A549 (cell line): ENCODE measurements at regions not wholly inside any gene's neighbourhood (a gene's known extent, or its start where the extent isn't known, plus 50 kb on each side); places are given as distances from the start of the nearest gene placed in this dataset.

Experiments used
- ATAC-seq, 2 experiments: fragments of 200-7000 bp in 1 of 2; fragments of >200 bp in 1 of 2; cut with Nextera tagmentation in 1 of 2; cut with Tn5 transposase in 1 of 2; 3 replicates each; pipeline versions ENCODE4 v1.8.0 to v1.9.1; 2018 to 2020; ENCODE audit warnings: mild to moderate bottlenecking in 1 of 2, moderate library complexity in 1 of 2
- CTCF ChIA-PET: fragments of 300-600 bp; sonication (Branson Sonifier 250); formaldehyde crosslinking; extraction: SDS; loops from one replicate; lab custom pipeline; 2021; ENCODE audit warnings: antibody characterized with exemption, inconsistent platforms; lab: Yijun Ruan, JAX
- POLR2A ChIA-PET: fragments of 350-600 bp; formaldehyde crosslinking; extraction: SDS; loops from one replicate; lab custom pipeline; 2021; ENCODE audit warnings: antibody characterized with exemption, inconsistent platforms; lab: Yijun Ruan, JAX
- DNase-seq, 2 experiments: peaks; one replicate each; pipeline versions ENCODE4 v3.0.0 to v3.0.0-alpha.2; 2011 to 2016; ENCODE audit warnings: low read depth in 1 of 2, low spot score in 1 of 2
- FAIRE-seq: peaks from 2 replicates; lab custom pipeline; 2011; peaks lifted over from hg19 to GRCh38; lab: Jason Lieb, UNC
- H3K27ac ChIP-seq, 2 experiments: fragments of >200 bp; sonication (Bioruptor Twin); formaldehyde crosslinking; 3 replicates each; pipeline ENCODE4 v1.5.1; 2016 to 2017
- H3K4me1 ChIP-seq: fragments of >200 bp; sonication (Bioruptor Twin); formaldehyde crosslinking; 3 replicates; pipeline ENCODE4 v1.6.1; 2016
- H3K4me2 ChIP-seq: fragments of >200 bp; sonication (Bioruptor Twin); formaldehyde crosslinking; 3 replicates; pipeline ENCODE4 v1.6.1; 2016
- H3K4me3 ChIP-seq: fragments of >200 bp; sonication (Bioruptor Twin); formaldehyde crosslinking; 3 replicates; pipeline ENCODE4 v1.5.1; 2016
- H3K9me3 ChIP-seq: fragments of >200 bp; sonication (Bioruptor Twin); formaldehyde crosslinking; 3 replicates; pipeline ENCODE4 v1.6.1; 2016
- EHF ChIP-seq: fragments of 250-450 bp; sonication (Bioruptor Pico); IDR thresholded peaks from 2 replicates; pipeline ENCODE4 v1.5.0; 2020; ENCODE audit warnings: mild to moderate bottlenecking
- EHMT2 ChIP-seq: fragments of 200-600 bp; sonication (generic); IDR thresholded peaks from 2 replicates; pipeline ENCODE4 v1.6.1; 2016; ENCODE audit warnings: antibody characterized with exemption, low read depth, mild to moderate bottlenecking, moderate library complexity
- ESRRA ChIP-seq: fragments of 150-350 bp; IDR thresholded peaks from 2 replicates; pipeline ENCODE4 v1.6.1; 2014; ENCODE audit warnings: mild to moderate bottlenecking, low read length, borderline replicate concordance
- HEYL ChIP-seq: fragments of 250-450 bp; sonication (Bioruptor Pico); IDR thresholded peaks from 2 replicates; pipeline ENCODE4 v1.8.0; 2021; ENCODE audit warnings: mild to moderate bottlenecking, moderate library complexity
- JUNB ChIP-seq: fragments of >200 bp; sonication (Bioruptor Twin); formaldehyde crosslinking; IDR thresholded peaks from 2 replicates; pipeline ENCODE4 v1.6.1; 2016
- MAZ ChIP-seq: fragments of 150-350 bp; IDR thresholded peaks from 2 replicates; pipeline ENCODE4 v1.6.1; 2014; ENCODE audit warnings: antibody characterized with exemption, low read depth, low read length, borderline replicate concordance
- NFE2L2 ChIP-seq: fragments of 150-350 bp; conservative IDR thresholded peaks from 2 replicates; pipeline ENCODE4 v1.6.1; 2014; ENCODE audit warnings: low read length
- NR3C1 ChIP-seq: fragments of >200 bp; sonication (Bioruptor Twin); formaldehyde crosslinking; IDR thresholded peaks from 3 replicates; pipeline ENCODE4 v1.6.1; 2017
- PHF8 ChIP-seq: fragments of 200-600 bp; sonication (generic); IDR thresholded peaks from 2 replicates; pipeline ENCODE4 v1.6.1; 2016; ENCODE audit warnings: low read depth, mild to moderate bottlenecking, antibody characterized with exemption, moderate library complexity, borderline replicate concordance
- POLR2AphosphoS2 ChIP-seq: conservative IDR thresholded peaks from 2 replicates; pipeline ENCODE4 v1.6.1; 2012; ENCODE audit warnings: low read length, improper control_type of control experiment, inconsistent platforms
- RAD21 ChIP-seq, 2 experiments: fragments of >200 bp in 1 of 2; sonication (Bioruptor Twin) in 1 of 2; formaldehyde crosslinking in 1 of 2; IDR thresholded peaks in 1 of 2; conservative IDR thresholded peaks in 1 of 2; 2 replicates in 1 of 2; 3 replicates in 1 of 2; pipeline ENCODE4 v1.6.1; 2012 to 2018; ENCODE audit warnings: inconsistent platforms in 1 of 2
- REST ChIP-seq: fragments of 200-600 bp; sonication (generic); IDR thresholded peaks from 2 replicates; pipeline ENCODE4 v1.6.1; 2016; ENCODE audit warnings: antibody characterized with exemption, mild to moderate bottlenecking, moderate library complexity
- TP53 ChIP-seq: fragments of 250-450 bp; sonication (Bioruptor Pico); IDR thresholded peaks from 2 replicates; pipeline ENCODE4 v1.5.0; 2021; ENCODE audit warnings: mild to moderate bottlenecking, moderate library complexity
- ZC3H11A ChIP-seq: fragments of 450-650 bp; IDR thresholded peaks from 2 replicates; pipeline ENCODE4 v1.6.1; 2014; ENCODE audit warnings: antibody characterized with exemption, mild to moderate bottlenecking
- WGBS: methylation state at CpG from one replicate; pipeline ENCODE4 v1.1.6; 2017; ENCODE audit errors: missing lambda C conversion rate; 5-methylcytosine and 5-hydroxymethylcytosine counted together
- TF ChIP-seq, protein P1 (sequence below): fragments of 450-650 bp; IDR thresholded peaks from 2 replicates; pipeline ENCODE4 v1.6.1; 2014; ENCODE audit warnings: antibody characterized with exemption

- Histone ChIP-seq H3K4me2 (no peak overlapping the region), H3K4me1 (no peaks in the 10 kb centered on the region), H3K9me3 (peaks cover 4% of the 10 kb centered on the region; the same call in 1 of the 3 replicates), H3K4me3 (no peak overlapping the region), H3K27ac (no peak overlapping the region)
- TF ChIP-seq NR3C1: no peak
- TF ChIP-seq PHF8: no peak
- no peak for TF ChIP-seq NFE2L2
- no peak for TF ChIP-seq EHMT2
- TF ChIP-seq RAD21 (conservative IDR thresholded peaks at IDR 0.05 in 1 of 2, IDR thresholded peaks at IDR 0.05 in 1 of 2): no peak
- TF ChIP-seq MAZ: no peak
- TF ChIP-seq POLR2AphosphoS2: no peak
- TF ChIP-seq EHF (CRISPR knock-in tag): no peak
- TF ChIP-seq REST: no peak
- no peak for ATAC-seq
- FAIRE-seq: no peak
- CTCF ChIA-PET: interaction anchor here (1.2 to 1.6 kb wide), 2 partner anchors 122 to 182 kb away, joined by 3 to 4 read pairs; no protein-coding TSS in a partner anchor
- POLR2A ChIA-PET: no interaction called here
- 6% methylated on average over 6 of the region's 6 CpGs for WGBS
- DNase-seq: no peak
Measured at GRCh38 chr10:2861632-2862210, 205.6 kb upstream of the PFKP start.

DNA sequence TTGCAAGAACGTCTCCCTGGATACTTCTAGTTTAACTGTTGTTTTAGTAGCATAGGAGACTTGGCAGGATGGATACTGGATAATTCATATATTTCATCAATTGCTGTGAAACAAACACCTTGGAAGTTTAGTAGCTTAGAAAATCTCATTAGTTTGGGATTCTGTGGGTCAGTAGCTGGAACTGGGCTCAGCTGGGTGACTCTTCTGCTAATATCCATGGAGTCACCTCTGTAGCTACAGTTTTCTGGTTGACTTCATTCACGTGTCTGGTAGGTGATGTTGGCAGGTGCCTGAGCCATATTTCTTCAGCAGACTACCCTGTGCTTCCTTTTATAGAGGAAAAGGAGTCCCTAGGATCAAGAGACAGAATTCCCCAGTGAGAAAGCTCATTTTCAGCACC is 208.9 kb upstream of the PFKP start:
- no peak overlapping the region for H3K4me2 ChIP-seq
- H3K4me3 ChIP-seq: no peak overlapping the region
- ATAC-seq (no peak), DNase-seq (no peak), FAIRE-seq (no peak)
- no peak overlapping the region for H3K27ac ChIP-seq
- H3K9me3 ChIP-seq: peaks cover 4% of the 10 kb centered on the region; the same call in 1 of the 3 replicates
- no peak for TF ChIP-seq HEYL
- TF ChIP-seq REST: no peak
- no peak for TF ChIP-seq ZC3H11A
- TF ChIP-seq ESRRA: no peak
- TF ChIP-seq, protein P1, sequence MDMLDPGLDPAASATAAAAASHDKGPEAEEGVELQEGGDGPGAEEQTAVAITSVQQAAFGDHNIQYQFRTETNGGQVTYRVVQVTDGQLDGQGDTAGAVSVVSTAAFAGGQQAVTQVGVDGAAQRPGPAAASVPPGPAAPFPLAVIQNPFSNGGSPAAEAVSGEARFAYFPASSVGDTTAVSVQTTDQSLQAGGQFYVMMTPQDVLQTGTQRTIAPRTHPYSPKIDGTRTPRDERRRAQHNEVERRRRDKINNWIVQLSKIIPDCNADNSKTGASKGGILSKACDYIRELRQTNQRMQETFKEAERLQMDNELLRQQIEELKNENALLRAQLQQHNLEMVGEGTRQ: no peak
- TF ChIP-seq JUNB: no peak
- no peak for TF ChIP-seq TP53 (CRISPR knock-in tag)
- H3K4me1 ChIP-seq: no peaks in the 10 kb centered on the region
- POLR2A ChIA-PET: no interaction called here
- CTCF ChIA-PET: no interaction called here
- 0% methylated on average over 2 of the region's 2 CpGs for WGBS
